Astrocyte (in vitro differentiated cells and primary cell): ENCODE measurements at regions not wholly inside any gene's neighbourhood (a gene's known extent, or its start where the extent isn't known, plus 50 kb on each side); places are given as distances from the start of the nearest gene placed in this dataset.

Experiments used
- DNase-seq: peaks from one replicate; pipeline ENCODE4 v3.0.0-alpha.2; 2010; ENCODE audit warnings: low read depth
- FAIRE-seq: peaks from 2 replicates; lab custom pipeline; 2011; peaks lifted over from hg19 to GRCh38; lab: Jason Lieb, UNC
- H2AFZ ChIP-seq: 2 replicates; pipeline ENCODE4 v1.6.0; 2012; ENCODE audit warnings: low read depth, low read length, inconsistent platforms
- H3K27ac ChIP-seq: 2 replicates; pipeline ENCODE4 v1.5.1; 2011; ENCODE audit warnings: low read depth, low read length, inconsistent platforms
- H3K27me3 ChIP-seq: 2 replicates; pipeline ENCODE4 v1.6.0; 2011; ENCODE audit warnings: low read length, inconsistent platforms; ENCODE audit not compliant: insufficient read depth
- H3K36me3 ChIP-seq: 2 replicates; pipeline ENCODE4 v1.5.1; 2011; ENCODE audit warnings: low read length, inconsistent platforms; ENCODE audit not compliant: insufficient read depth
- H3K4me1 ChIP-seq: 2 replicates; pipeline ENCODE4 v1.5.1; 2011; ENCODE audit warnings: low read length, inconsistent platforms; ENCODE audit not compliant: insufficient read depth
- H3K4me2 ChIP-seq: 2 replicates; pipeline ENCODE4 v1.6.0; 2012; ENCODE audit warnings: low read length, inconsistent platforms
- H3K4me3 ChIP-seq: 2 replicates; pipeline ENCODE4 v1.5.1; 2011; ENCODE audit warnings: low read depth, mild to moderate bottlenecking, low read length, inconsistent platforms; ENCODE audit not compliant: insufficient read depth
- H3K79me2 ChIP-seq: 2 replicates; pipeline ENCODE4 v1.6.0; 2012; ENCODE audit warnings: mild to moderate bottlenecking, low read length, inconsistent platforms; ENCODE audit not compliant: insufficient read depth
- H3K9ac ChIP-seq: 2 replicates; pipeline ENCODE4 v1.6.0; 2012; ENCODE audit warnings: mild to moderate bottlenecking, low read length, inconsistent platforms
- H3K9me3 ChIP-seq: 2 replicates; pipeline ENCODE4 v1.5.1; 2012; ENCODE audit warnings: low read depth, mild to moderate bottlenecking, low read length, inconsistent platforms; ENCODE audit not compliant: insufficient read depth
- H4K20me1 ChIP-seq: 2 replicates; pipeline ENCODE4 v1.6.0; 2012; ENCODE audit warnings: low read length, inconsistent platforms; ENCODE audit not compliant: insufficient read depth
- H3K27ac Mint-ChIP-seq: one replicate; pipeline ENCODE4 v1.8.0; 2021; ENCODE audit warnings: mild to moderate bottlenecking, mixed read lengths; ENCODE audit not compliant: unreplicated experiment
- H3K27me3 Mint-ChIP-seq: one replicate; pipeline ENCODE4 v1.8.0; 2021; ENCODE audit warnings: low read depth, mixed read lengths; ENCODE audit not compliant: unreplicated experiment
- H3K36me3 Mint-ChIP-seq: one replicate; pipeline ENCODE4 v1.8.0; 2021; ENCODE audit warnings: low read depth, mixed read lengths; ENCODE audit not compliant: unreplicated experiment
- H3K4me1 Mint-ChIP-seq: one replicate; pipeline ENCODE4 v1.8.0; 2021; ENCODE audit warnings: low read depth, mixed read lengths; ENCODE audit not compliant: unreplicated experiment
- H3K4me3 Mint-ChIP-seq: one replicate; pipeline ENCODE4 v1.8.0; 2021; ENCODE audit warnings: mild to moderate bottlenecking, moderate library complexity, mixed read lengths; ENCODE audit not compliant: unreplicated experiment
- H3K9me3 Mint-ChIP-seq: one replicate; pipeline ENCODE4 v1.8.0; 2021; ENCODE audit warnings: mild to moderate bottlenecking, mixed read lengths; ENCODE audit not compliant: unreplicated experiment
- CTCF ChIP-seq: IDR thresholded peaks from 2 replicates; pipeline ENCODE4 v1.5.1; 2011; ENCODE audit warnings: low read depth, mild to moderate bottlenecking, inconsistent platforms, low read length, moderate library complexity; ENCODE audit not compliant: insufficient read depth
- EZH2 ChIP-seq: IDR thresholded peaks from 2 replicates; pipeline ENCODE4 v1.6.1; 2012; ENCODE audit warnings: mild to moderate bottlenecking, low read length, inconsistent platforms; ENCODE audit not compliant: insufficient read depth

- Mint-ChIP-seq H3K27ac (no peak overlapping the region), H3K4me1 (no peaks in the 10 kb centered on the region), H3K4me3 (no peak overlapping the region), H3K27me3 (peaks cover 18% of the 10 kb centered on the region), H3K36me3 (no peaks in the 10 kb centered on the region), H3K9me3 (peaks cover 3% of the 10 kb centered on the region)
- FAIRE-seq (no peak), DNase-seq (no peak)
- Histone ChIP-seq H4K20me1 (no peaks in the 10 kb centered on the region), H2AFZ (no peak overlapping the region), H3K9ac (no peak overlapping the region), H3K27ac (no peak overlapping the region), H3K4me3 (no peak overlapping the region), H3K4me1 (no peaks in the 10 kb centered on the region), H3K36me3 (no peaks in the 10 kb centered on the region), H3K4me2 (no peak overlapping the region), H3K79me2 (no peaks in the 10 kb centered on the region), H3K27me3 (no peaks in the 10 kb centered on the region), H3K9me3 (no peaks in the 10 kb centered on the region)
- TF ChIP-seq EZH2 (no peak), CTCF (no peak)
Observed at GRCh38 chr18:77635858-77636257, 386.2 kb downstream of the GALR1 start.

GRCh38 chr18:77645170-77645872 lies 395.7 kb downstream of the GALR1 start:
- H4K20me1 ChIP-seq, result no peaks in the 10 kb centered on the region
- no peak overlapping the region for H2AFZ ChIP-seq
- FAIRE-seq (no peak), DNase-seq (no peak)
- H3K36me3 ChIP-seq, result no peaks in the 10 kb centered on the region
- no peak overlapping the region for H3K27ac Mint-ChIP-seq
- H3K9me3 ChIP-seq, result no peaks in the 10 kb centered on the region
- H3K4me1 Mint-ChIP-seq, result no peaks in the 10 kb centered on the region
- no peak for TF ChIP-seq CTCF
- TF ChIP-seq EZH2, result no peak
- no peaks in the 10 kb centered on the region for H3K36me3 Mint-ChIP-seq
- no peak overlapping the region for H3K4me2 ChIP-seq
- H3K79me2 ChIP-seq, result no peaks in the 10 kb centered on the region
- peaks cover 7% of the 10 kb centered on the region for H3K27me3 Mint-ChIP-seq
- H3K4me1 ChIP-seq, result no peaks in the 10 kb centered on the region
- no peak overlapping the region for H3K4me3 ChIP-seq
- H3K27ac ChIP-seq, result no peak overlapping the region
- peaks cover 8% of the 10 kb centered on the region for H3K9me3 Mint-ChIP-seq
- no peak overlapping the region for H3K4me3 Mint-ChIP-seq
- H3K27me3 ChIP-seq, result no peaks in the 10 kb centered on the region
- no peak overlapping the region for H3K9ac ChIP-seq

GRCh38 chr18:77647472-77647871 lies 397.8 kb downstream of the GALR1 start:
- TF ChIP-seq EZH2 (no peak), CTCF (no peak)
- Mint-ChIP-seq H3K9me3 (peaks cover 3% of the 10 kb centered on the region), H3K36me3 (no peaks in the 10 kb centered on the region), H3K27me3 (peaks cover 7% of the 10 kb centered on the region), H3K4me3 (no peak overlapping the region), H3K27ac (no peak overlapping the region), H3K4me1 (no peaks in the 10 kb centered on the region)
- Histone ChIP-seq H3K4me2 (no peak overlapping the region), H3K27me3 (no peaks in the 10 kb centered on the region), H3K9me3 (no peaks in the 10 kb centered on the region), H4K20me1 (no peaks in the 10 kb centered on the region), H3K4me1 (no peaks in the 10 kb centered on the region), H3K9ac (no peak overlapping the region), H3K4me3 (no peak overlapping the region), H2AFZ (no peak overlapping the region), H3K27ac (no peak overlapping the region), H3K36me3 (no peaks in the 10 kb centered on the region), H3K79me2 (no peaks in the 10 kb centered on the region)
- DNase-seq (no peak), FAIRE-seq (no peak)
